ENCODE measurements at regions not wholly inside any gene's neighbourhood (a gene's known extent, or its start where the extent isn't known, plus 50 kb on each side); places are given as distances from the start of the nearest gene placed in this dataset.

DNA sequence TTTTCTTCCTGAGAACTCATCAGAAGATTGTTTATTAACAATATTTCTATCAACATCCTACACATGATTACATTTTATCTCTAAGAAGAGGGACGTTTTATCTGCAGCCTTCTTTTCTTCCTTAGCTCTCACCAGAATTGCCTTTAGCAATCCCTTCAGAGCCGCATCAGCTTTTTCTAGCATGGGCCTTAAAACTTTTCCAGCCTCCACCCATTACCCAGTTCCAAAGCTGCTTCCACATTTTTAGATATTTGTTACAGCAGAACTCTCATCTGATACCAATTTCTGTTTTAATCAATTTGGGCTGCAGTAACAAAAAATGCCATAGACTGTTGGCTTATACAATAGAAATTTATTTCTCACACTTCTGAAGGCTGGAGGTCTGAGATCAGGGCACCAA, 281.5 kb downstream of the THBS2 start:
- TF ChIP-seq CTCF (IDR thresholded peaks at IDR 0.05) (no peak), EZH2 (IDR thresholded peaks at IDR 0.05; ENCODE audit: borderline replicate concordance, insufficient read depth, low read depth, low read length, poor library complexity, severe bottlenecking) (no peak)
- Mint-ChIP-seq H3K4me3 (no peak overlapping the region), H3K27me3 (peaks cover 7% of the 10 kb centered on the region), H3K4me1 (no peaks in the 10 kb centered on the region), H3K27ac (no peak overlapping the region), H3K9me3 (ENCODE audit: insufficient read depth) (no peaks in the 10 kb centered on the region)
- no peaks in the 10 kb centered on the region for H3K9me3 ChIP-seq (ENCODE audit: control extremely low read depth in 1 of 3, control insufficient read depth in 2 of 3, insufficient read depth in 1 of 3, low read length in 2 of 3)
- no peaks in the 10 kb centered on the region for H3K4me1 ChIP-seq (ENCODE audit: control insufficient read depth in 2 of 2, insufficient read depth in 2 of 2, low read length in 2 of 2)
- no peak overlapping the region for H3K4me2 ChIP-seq (replicated peaks; ENCODE audit: low read depth, low read length, poor library complexity, severe bottlenecking)
- no peak overlapping the region for H3K4me3 ChIP-seq (ENCODE audit: control extremely low read depth in 1 of 5, extremely low read depth in 1 of 5, insufficient read depth in 1 of 5, low read depth in 2 of 5, low read length in 4 of 5)
- no peak overlapping the region for H2AFZ ChIP-seq (ENCODE audit: insufficient read depth, low read depth, low read length, poor library complexity, severe bottlenecking)
- H3K27me3 ChIP-seq (replicated peaks in 1 of 4; ENCODE audit: control extremely low read depth in 1 of 4, control insufficient read depth in 3 of 4, insufficient read depth in 4 of 4, low read length in 3 of 4): no peaks in the 10 kb centered on the region
- intact Hi-C loops (cut with micrococcal nuclease): no loop called here
- H3K27ac ChIP-seq (ENCODE audit: low read length in 2 of 2): no peak overlapping the region
- no peak overlapping the region for H3K9ac ChIP-seq (ENCODE audit: low read length)
- no peaks in the 10 kb centered on the region for H3K36me3 ChIP-seq (replicated peaks in 1 of 2; ENCODE audit: control extremely low read depth in 1 of 2, control insufficient read depth in 1 of 2, extremely low read depth in 1 of 2, insufficient read depth in 2 of 2, low read length in 1 of 2)
- WGBS (ENCODE audit: insufficient coverage): 86% methylated on average over 2 of the region's 2 CpGs
- CTCF ChIA-PET: no interaction called here
- POLR2A ChIA-PET: no interaction called here
- no peaks in the 10 kb centered on the region for H4K20me1 ChIP-seq (ENCODE audit: control insufficient read depth, insufficient read depth, low read length, poor library complexity, severe bottlenecking)
- ATAC-seq (ENCODE audit: low read depth) (no peak), DNase-seq (no peak)
- H3K79me2 ChIP-seq (ENCODE audit: control insufficient read depth, insufficient read depth, low read length): no peaks in the 10 kb centered on the region

- Histone ChIP-seq H3K9me3 (ENCODE audit: control extremely low read depth in 1 of 3, control insufficient read depth in 2 of 3, insufficient read depth in 1 of 3, low read length in 2 of 3) (no peaks in the 10 kb centered on the region), H2AFZ (ENCODE audit: insufficient read depth, low read depth, low read length, poor library complexity, severe bottlenecking) (no peak overlapping the region), H3K9ac (ENCODE audit: low read length) (no peak overlapping the region), H3K4me2 (replicated peaks; ENCODE audit: low read depth, low read length, poor library complexity, severe bottlenecking) (no peak overlapping the region), H3K27ac (ENCODE audit: low read length in 2 of 2) (no peak overlapping the region), H3K79me2 (ENCODE audit: control insufficient read depth, insufficient read depth, low read length) (no peaks in the 10 kb centered on the region), H3K27me3 (replicated peaks in 1 of 4; ENCODE audit: control extremely low read depth in 1 of 4, control insufficient read depth in 3 of 4, insufficient read depth in 4 of 4, low read length in 3 of 4) (peaks cover 0 to 2% (median 0%) of the 10 kb centered on the region in 4 experiments), H4K20me1 (ENCODE audit: control insufficient read depth, insufficient read depth, low read length, poor library complexity, severe bottlenecking) (no peaks in the 10 kb centered on the region), H3K36me3 (replicated peaks in 1 of 2; ENCODE audit: control extremely low read depth in 1 of 2, control insufficient read depth in 1 of 2, extremely low read depth in 1 of 2, insufficient read depth in 2 of 2, low read length in 1 of 2) (no peaks in the 10 kb centered on the region), H3K4me1 (ENCODE audit: control insufficient read depth in 2 of 2, insufficient read depth in 2 of 2, low read length in 2 of 2) (no peaks in the 10 kb centered on the region), H3K4me3 (ENCODE audit: control extremely low read depth in 1 of 5, extremely low read depth in 1 of 5, insufficient read depth in 1 of 5, low read depth in 2 of 5, low read length in 4 of 5) (no peak overlapping the region)
- H3K27ac Mint-ChIP-seq: no peak overlapping the region
- CTCF ChIA-PET: no interaction called here
- 100% methylated on average over 2 of the region's 4 CpGs for WGBS (ENCODE audit: insufficient coverage)
- no peaks in the 10 kb centered on the region for H3K9me3 Mint-ChIP-seq (ENCODE audit: insufficient read depth)
- peaks cover 7% of the 10 kb centered on the region for H3K27me3 Mint-ChIP-seq
- TF ChIP-seq EZH2 (IDR thresholded peaks at IDR 0.05; ENCODE audit: borderline replicate concordance, insufficient read depth, low read depth, low read length, poor library complexity, severe bottlenecking) (no peak), CTCF (IDR thresholded peaks at IDR 0.05) (no peak)
- intact Hi-C loops (cut with micrococcal nuclease): no loop called here
- ATAC-seq (ENCODE audit: low read depth) (no peak), DNase-seq (no peak)
- POLR2A ChIA-PET: no interaction called here
- no peak overlapping the region for H3K4me3 Mint-ChIP-seq
- no peaks in the 10 kb centered on the region for H3K4me1 Mint-ChIP-seq
These were observed 282.1 kb downstream of the THBS2 start for GRCh38 chr6:168971549-168971948.

Measured in B cell (primary cell).